ENCODE measurements at regions not wholly inside any gene's neighbourhood (a gene's known extent, or its start where the extent isn't known, plus 50 kb on each side); places are given as distances from the start of the nearest gene placed in this dataset.

GRCh38 chr5:5583023-5583765 is 160.7 kb downstream of the ICE1 start:
- DNase-seq: no peak

DNA sequence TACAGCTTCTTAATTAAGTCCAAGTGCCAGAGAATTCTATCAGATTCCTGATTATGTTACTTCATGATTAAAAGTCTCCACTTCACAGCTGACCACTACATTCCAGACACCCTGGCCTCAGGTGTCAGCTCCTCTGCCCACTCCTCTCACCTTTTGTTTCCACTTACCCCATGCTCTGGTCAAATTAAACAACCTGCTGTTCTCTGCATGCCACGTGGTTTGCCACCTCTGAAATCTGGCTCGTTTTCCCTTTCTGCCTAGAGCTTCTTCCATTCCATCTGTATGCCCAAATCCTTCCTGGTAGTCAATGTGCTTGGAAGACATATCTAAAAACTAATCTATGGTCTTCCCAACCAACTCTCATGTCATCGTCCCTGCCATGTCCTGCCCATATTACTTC is 158.6 kb downstream of the ICE1 start:
- no peak for DNase-seq

DNA sequence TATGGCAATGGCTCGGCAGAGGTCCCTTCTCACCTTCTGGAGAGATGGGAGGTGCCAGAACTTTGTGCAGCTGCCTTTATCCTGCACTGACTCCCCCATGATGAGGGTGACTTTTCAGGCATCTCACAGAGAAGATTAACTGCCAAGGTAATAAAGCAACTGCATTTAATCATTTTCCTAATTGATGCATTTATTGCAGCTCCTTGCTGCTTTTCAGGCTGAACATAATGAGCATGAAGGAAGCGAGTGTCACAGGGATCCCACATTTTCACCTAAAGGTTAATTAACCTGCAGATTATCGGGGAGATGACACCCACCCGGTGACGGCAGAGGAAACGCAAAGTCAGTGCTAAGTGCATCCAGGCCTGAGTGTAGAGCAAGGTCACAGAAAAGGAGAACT is 154.3 kb downstream of the ICE1 start:
- DNase-seq: no peak

- DNase-seq: no peak
Measured at GRCh38 chr5:5575461-5575860, 153.0 kb downstream of the ICE1 start.

GRCh38 chr5:5573798-5574380 is 151.4 kb downstream of the ICE1 start:
- no peak for DNase-seq

- no peak for DNase-seq
Measured at GRCh38 chr5:5572976-5573797, 150.7 kb downstream of the ICE1 start.

GRCh38 chr5:5572010-5572865 is 149.8 kb downstream of the ICE1 start:
- no peak for DNase-seq

DNA sequence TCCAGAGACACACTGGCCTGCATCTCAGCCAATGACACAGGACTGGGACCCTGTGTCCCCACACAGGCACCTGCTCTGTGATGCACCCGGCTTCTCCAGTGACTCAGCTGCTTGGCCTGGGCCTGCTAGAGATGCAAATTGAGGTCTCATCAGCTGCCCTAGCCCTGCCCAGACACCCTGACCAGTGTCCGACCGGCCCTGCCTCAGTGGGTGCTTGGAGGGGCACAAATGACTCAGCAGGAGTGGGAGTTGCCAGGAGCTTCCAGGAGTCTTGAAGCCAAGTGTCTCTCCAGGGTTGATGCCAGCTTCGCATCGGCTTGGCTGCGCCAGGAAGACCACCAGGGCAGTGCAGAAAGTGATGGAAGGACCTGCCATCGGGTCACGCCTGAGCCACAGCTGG is 148.2 kb downstream of the ICE1 start:
- DNase-seq: no peak

DNA sequence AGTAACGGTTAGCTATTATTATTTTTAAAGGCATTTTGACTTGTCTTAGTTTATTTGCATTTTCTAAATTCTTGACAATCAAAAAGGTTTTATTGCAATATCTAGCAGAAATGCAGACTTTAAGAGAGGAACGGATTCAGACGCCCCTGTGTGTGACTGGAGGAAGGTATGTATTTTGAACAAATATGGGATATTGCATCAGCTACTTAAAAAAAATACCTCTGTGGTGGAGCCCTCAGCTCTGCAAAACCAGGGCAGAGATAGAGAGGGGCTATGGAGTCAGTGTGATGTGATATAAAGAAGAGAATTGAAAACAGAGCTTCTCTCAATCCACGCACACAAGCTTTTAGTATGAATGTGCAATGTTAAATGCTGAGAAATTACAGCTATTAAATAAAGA is 142.4 kb downstream of the ICE1 start:
- no peak for DNase-seq

- no peak for DNase-seq
Measured at GRCh38 chr5:5560016-5560415, 137.5 kb downstream of the ICE1 start.

GRCh38 chr5:5558638-5559527 is 136.4 kb downstream of the ICE1 start:
- no peak for DNase-seq

DNA sequence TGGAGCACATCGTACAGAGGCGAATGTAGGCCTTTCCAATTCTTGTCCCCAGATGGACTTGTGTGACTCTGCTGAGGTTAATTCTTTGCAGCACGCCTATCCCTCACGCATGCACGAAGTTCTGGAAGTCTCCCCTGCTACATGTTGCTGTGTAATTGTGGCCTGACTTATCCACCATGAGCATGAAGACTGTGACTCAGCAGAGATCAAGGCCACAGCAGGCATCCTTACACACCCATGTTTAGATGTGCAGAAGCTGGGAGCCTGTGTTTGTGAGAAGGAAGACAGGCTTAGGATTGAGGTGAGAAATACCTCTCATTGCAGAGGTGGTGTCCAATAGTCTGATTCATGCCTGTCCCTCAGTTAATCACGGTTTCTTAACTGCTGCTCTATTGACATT is 135.6 kb downstream of the ICE1 start:
- DNase-seq: no peak

DNA sequence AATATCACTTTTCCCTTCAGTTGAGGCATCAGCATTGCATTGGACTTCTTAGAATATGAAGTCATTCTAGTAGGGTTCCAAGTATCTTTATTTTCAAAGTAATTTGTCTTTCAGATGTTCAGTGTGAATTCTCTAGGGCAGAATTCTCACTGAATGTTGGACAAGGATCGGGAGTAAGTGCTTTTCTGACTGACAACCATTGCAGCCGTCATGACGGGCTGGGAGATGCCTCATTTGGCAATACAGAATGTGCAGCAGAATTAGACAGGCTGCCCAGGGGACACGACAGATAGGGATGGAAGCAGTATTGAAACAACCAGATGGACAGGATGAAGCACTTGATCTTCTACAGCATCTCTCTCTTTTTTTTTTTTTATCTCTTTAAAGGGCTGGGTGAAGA is 129.0 kb downstream of the ICE1 start:
- DNase-seq: no peak

DNA sequence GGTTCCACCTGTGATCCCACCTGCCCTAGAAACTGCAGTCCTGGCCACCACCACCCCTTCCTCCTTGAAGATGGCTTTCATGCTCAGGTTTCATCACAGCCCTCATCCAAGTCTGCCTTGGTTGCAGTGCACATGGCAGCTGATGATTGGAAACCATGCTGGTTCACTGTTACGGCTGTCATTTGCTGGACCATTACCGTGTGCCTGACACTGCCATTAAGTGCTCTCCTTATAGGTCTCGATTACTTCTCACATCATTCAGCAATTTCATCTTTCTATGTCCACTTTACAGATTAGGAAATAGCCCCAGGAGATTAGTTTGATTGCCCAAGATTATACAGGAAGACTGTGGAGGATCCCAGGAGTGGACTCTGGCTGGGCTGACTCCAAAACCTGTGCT is 123.9 kb downstream of the ICE1 start:
- DNase-seq: no peak

DNA sequence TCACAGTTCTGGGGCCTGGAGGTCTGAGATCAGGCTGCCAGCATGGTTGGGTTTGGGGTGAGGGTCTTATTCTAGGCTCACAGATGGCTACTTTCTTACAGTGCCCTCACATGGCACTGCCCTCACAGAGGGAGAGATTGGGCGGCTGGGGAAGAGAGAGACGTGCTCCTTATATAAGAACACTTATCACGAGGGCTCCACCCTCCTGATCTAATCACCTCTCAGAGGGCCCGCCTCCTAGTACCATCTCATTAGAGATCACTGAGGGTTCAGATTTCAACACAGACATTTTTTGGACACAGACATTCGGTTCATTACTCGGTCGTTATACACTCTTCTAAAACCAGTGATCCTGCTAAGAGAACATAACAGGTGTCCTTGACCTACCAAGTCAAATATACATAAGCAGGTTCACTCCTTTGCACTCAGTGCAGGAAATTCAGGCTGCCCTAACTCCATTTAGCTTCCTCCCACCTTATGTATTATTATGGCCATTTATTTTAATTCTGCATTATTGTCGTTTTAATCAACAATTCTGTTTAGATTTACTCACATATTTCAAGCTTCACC is 121.7 kb downstream of the ICE1 start:
- no peak for DNase-seq

GRCh38 chr5:5542654-5543053 is 120.2 kb downstream of the ICE1 start:
- no peak for DNase-seq

GRCh38 chr5:5540065-5540464 is 117.6 kb downstream of the ICE1 start:
- DNase-seq: no peak

Measured in CD4-positive, alpha-beta T cell treated with Interleukin-10 for 1 hour (primary cell).